Thoracic aorta (tissue), 2 donors: ENCODE measurements at regions not wholly inside any gene's neighbourhood (a gene's known extent, or its start where the extent isn't known, plus 50 kb on each side); places are given as distances from the start of the nearest gene placed in this dataset.
"Not testable (repeated sequence)": the region's sequence is repeated elsewhere in the genome, so short reads cannot be mapped to it uniquely, and the experiment has no call there.

ENCODE experiments used
- ATAC-seq: fragments of 150-250 bp; one replicate; pipeline ENCODE4 v1.8.0; 2017; ENCODE audit warnings: low read depth; ENCODE audit not compliant: insufficient number of reproducible peaks, low FRiP score
- DNase-seq: peaks from one replicate; pipeline ENCODE4 v3.0.0-alpha.2; 2020; ENCODE audit warnings: low spot score
- H3K27ac ChIP-seq, 2 donors: fragments of 200-600 bp; sonication (generic); 1 replicate in 1 of 2; 2 replicates in 1 of 2; pipeline ENCODE4 v1.5.1; 2016; ENCODE audit warnings: mild to moderate bottlenecking in 2 of 2, moderate library complexity in 2 of 2
- H3K27me3 ChIP-seq: fragments of 200-600 bp; sonication (generic); replicated peaks from 2 replicates; pipeline ENCODE4 v1.6.0; 2016; ENCODE audit warnings: mild to moderate bottlenecking; ENCODE audit not compliant: insufficient read depth
- H3K36me3 ChIP-seq: fragments of 200-600 bp; sonication (generic); one replicate; pipeline ENCODE4 v1.5.1; 2016
- H3K4me1 ChIP-seq, 2 donors: fragments of 200-600 bp; sonication (generic); 1 replicate in 1 of 2; 2 replicates in 1 of 2; pipeline versions ENCODE4 v1.5.1 to v1.6.0; 2016; ENCODE audit warnings: low read depth in 2 of 2, mild to moderate bottlenecking in 1 of 2; ENCODE audit not compliant: control insufficient read depth in 1 of 2
- H3K4me3 ChIP-seq: fragments of 200-600 bp; sonication (generic); 2 replicates; pipeline ENCODE4 v1.5.1; 2016; ENCODE audit warnings: mild to moderate bottlenecking
- H3K9me3 ChIP-seq: fragments of 200-600 bp; sonication (generic); 2 replicates; pipeline ENCODE4 v1.5.1; 2016
- CTCF ChIP-seq: fragments of 200-600 bp; sonication (generic); IDR thresholded peaks from one replicate; pipeline ENCODE4 v1.5.1; 2019; ENCODE audit warnings: antibody characterized with exemption

GRCh38 chr7:112987171-112987570 lies 99.5 kb downstream of the GPR85 start:
- no peak for ATAC-seq
- Histone ChIP-seq H3K27ac (no peak overlapping the region), H3K9me3 (no peaks in the 10 kb centered on the region), H3K36me3 (no peaks in the 10 kb centered on the region), H3K4me3 (no peak overlapping the region), H3K27me3 (no peaks in the 10 kb centered on the region), H3K4me1 (peaks cover 11% of the 10 kb centered on the region in 2 donors)
- no peak for TF ChIP-seq CTCF
- DNase-seq = no peak

- H3K27ac ChIP-seq = peak overlapping the region in 1 of 2 donors; percentile 29
- H3K27me3 ChIP-seq = no peaks in the 10 kb centered on the region
- ATAC-seq (no peak), DNase-seq (no peak)
- H3K9me3 ChIP-seq = no peaks in the 10 kb centered on the region
- peaks cover 11% of the 10 kb centered on the region in 2 donors for H3K4me1 ChIP-seq
- H3K4me3 ChIP-seq = no peak overlapping the region
- H3K36me3 ChIP-seq = no peaks in the 10 kb centered on the region
- no peak for TF ChIP-seq CTCF
Measured at GRCh38 chr7:112986256-112987031, 100.2 kb downstream of the GPR85 start.

GRCh38 chr7:112985377-112985987 lies 101.1 kb downstream of the GPR85 start:
- no peak for TF ChIP-seq CTCF
- no peak overlapping the region for H3K4me3 ChIP-seq
- H3K4me1 ChIP-seq = peaks cover 11% of the 10 kb centered on the region in 2 donors
- no peaks in the 10 kb centered on the region for H3K36me3 ChIP-seq
- DNase-seq = no peak
- no peaks in the 10 kb centered on the region for H3K9me3 ChIP-seq
- peak overlapping the region in 1 of 2 donors; percentile 29 for H3K27ac ChIP-seq
- no peak for ATAC-seq
- H3K27me3 ChIP-seq = no peaks in the 10 kb centered on the region

DNA sequence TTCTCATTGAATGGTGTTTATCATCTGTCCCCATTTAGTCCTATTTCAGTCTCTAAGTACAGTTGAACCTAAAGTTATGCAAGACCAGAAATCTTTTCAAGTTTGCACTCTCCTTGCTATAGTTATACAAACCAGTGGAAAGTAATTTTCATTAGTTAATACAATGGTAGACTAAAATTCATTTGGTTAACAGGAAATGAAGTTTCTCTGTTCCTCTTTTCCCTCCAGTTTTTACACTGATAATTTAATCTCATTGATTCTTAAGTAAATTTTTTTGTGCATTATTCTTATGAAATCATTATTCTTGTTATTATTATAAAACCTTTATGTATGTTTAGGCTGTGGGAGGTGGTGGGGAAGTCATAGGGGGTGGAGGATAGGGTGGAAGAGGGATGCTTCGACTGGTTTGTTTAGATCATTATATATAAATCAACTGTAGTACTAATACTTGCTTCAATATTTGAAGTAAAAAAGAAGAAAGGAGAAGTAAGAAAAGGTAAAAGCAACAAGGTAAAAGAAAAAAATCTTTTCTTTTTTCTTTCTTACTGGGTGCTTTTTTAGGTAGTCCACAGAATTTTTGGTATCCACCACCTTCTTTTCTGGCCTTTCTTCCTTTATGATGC lies 104.1 kb downstream of the GPR85 start:
- Histone ChIP-seq H3K4me1 (peaks cover 11% of the 10 kb centered on the region in 2 donors), H3K27ac (no peak overlapping the region), H3K9me3 (no peaks in the 10 kb centered on the region), H3K27me3 (no peaks in the 10 kb centered on the region), H3K4me3 (no peak overlapping the region), H3K36me3 (no peaks in the 10 kb centered on the region)
- ATAC-seq (no peak), DNase-seq (no peak)
- no peak for TF ChIP-seq CTCF

DNA sequence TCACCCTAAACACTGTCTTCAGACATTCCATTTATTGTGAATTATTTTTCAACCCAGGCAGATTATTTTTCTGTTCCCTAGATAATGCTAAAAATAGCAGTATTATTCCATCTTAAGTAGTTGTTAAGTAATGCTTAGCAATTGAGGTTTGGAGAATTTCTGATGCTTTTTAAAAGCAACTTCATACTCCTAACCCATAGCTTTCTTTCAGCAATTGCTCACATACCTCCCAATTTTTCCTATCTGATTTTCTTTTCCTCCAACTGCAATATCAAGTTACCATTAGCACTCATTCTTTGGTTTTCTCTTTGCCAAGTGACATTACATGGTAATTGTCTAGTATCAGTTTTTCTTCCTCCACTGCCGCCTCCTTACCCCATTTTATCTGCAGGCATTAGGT lies 104.7 kb downstream of the GPR85 start:
- H3K36me3 ChIP-seq = no peaks in the 10 kb centered on the region
- H3K27me3 ChIP-seq = no peaks in the 10 kb centered on the region
- H3K4me3 ChIP-seq = no peak overlapping the region
- peaks cover 11% of the 10 kb centered on the region in 2 donors for H3K4me1 ChIP-seq
- H3K9me3 ChIP-seq = no peaks in the 10 kb centered on the region
- no peak for TF ChIP-seq CTCF
- DNase-seq = no peak
- no peak overlapping the region for H3K27ac ChIP-seq
- ATAC-seq = no peak

GRCh38 chr7:112979055-112979454 lies 107.6 kb downstream of the GPR85 start:
- not testable (repeated sequence) for H3K27ac ChIP-seq, H3K4me3 ChIP-seq, ATAC-seq, H3K36me3 ChIP-seq, H3K4me1 ChIP-seq, DNase-seq, H3K9me3 ChIP-seq, H3K27me3 ChIP-seq

DNA sequence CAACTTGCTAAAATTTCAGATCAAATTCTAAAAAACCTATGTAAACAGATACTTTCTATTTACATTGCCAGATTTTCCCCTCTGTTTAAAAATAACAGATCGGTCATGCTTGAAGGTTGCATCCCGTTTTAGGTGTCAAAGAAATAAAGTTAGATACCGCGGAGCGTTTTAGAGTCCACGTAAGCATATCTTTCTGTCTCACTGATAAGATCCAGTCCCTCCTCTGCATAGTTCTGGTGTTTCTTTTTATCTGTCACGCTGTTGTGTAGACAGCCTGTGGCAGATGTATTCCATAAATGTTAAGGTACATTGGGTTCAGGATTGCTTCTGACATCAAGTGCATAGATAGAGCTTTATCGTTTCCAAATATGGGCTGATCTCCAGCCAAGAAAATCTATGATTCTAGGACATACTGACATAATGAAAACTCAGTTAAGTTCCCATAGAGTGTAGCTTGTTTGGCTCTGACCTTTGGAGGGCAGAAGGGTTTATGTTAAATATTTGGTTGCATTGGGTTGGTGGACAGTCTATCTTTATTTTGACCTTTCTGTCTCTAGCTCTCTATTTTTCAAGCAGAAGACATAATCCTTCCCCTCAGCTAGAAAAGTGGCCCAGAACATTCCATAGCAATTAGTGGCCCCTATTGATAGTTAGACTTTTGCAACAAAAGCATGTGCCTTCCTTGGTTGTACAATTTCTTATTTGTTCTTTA lies 109.2 kb downstream of the GPR85 start:
- not testable (repeated sequence) for H3K36me3 ChIP-seq, H3K27ac ChIP-seq, H3K4me3 ChIP-seq, DNase-seq, H3K9me3 ChIP-seq, ATAC-seq, H3K4me1 ChIP-seq, H3K27me3 ChIP-seq
